HG02870 (cell line): ENCODE measurements at regions not wholly inside any gene's neighbourhood (a gene's known extent, or its start where the extent isn't known, plus 50 kb on each side); places are given as distances from the start of the nearest gene placed in this dataset.

Experiments
- ATAC-seq: cut with Tn5 transposase; IDR thresholded peaks from one replicate; pipeline ENCODE4 v1.9.1; 2021; ENCODE audit warnings: mild to moderate bottlenecking, moderate library complexity; ENCODE audit not compliant: unreplicated experiment

- ATAC-seq = no peak
These were observed 407.9 kb upstream of the RGMA start for GRCh38 chr15:93496888-93497287.

GRCh38 chr15:93495799-93496637 lies 407.0 kb upstream of the RGMA start:
- no peak for ATAC-seq

GRCh38 chr15:93493172-93493571 lies 404.2 kb upstream of the RGMA start:
- ATAC-seq = no peak

- no peak for ATAC-seq
These were observed 402.3 kb upstream of the RGMA start for GRCh38 chr15:93491291-93491690.

- no peak for ATAC-seq
These were observed 399.3 kb upstream of the RGMA start for GRCh38 chr15:93488296-93488713.

GRCh38 chr15:93486407-93487117 lies 397.6 kb upstream of the RGMA start:
- ATAC-seq = no peak

GRCh38 chr15:93485438-93486327 lies 396.7 kb upstream of the RGMA start:
- ATAC-seq = no peak

- no peak for ATAC-seq
These were observed 394.9 kb upstream of the RGMA start for GRCh38 chr15:93483923-93484322.

- no peak for ATAC-seq
These were observed 393.7 kb upstream of the RGMA start for GRCh38 chr15:93482731-93483130.

GRCh38 chr15:93479715-93480114 lies 390.7 kb upstream of the RGMA start:
- no peak for ATAC-seq

- no peak for ATAC-seq
These were observed 389.9 kb upstream of the RGMA start for GRCh38 chr15:93478947-93479346.

GRCh38 chr15:93477721-93478120 lies 388.7 kb upstream of the RGMA start:
- ATAC-seq = no peak

- ATAC-seq = no peak
These were observed 388.2 kb upstream of the RGMA start for GRCh38 chr15:93477188-93477587.

- no peak for ATAC-seq
These were observed 387.6 kb upstream of the RGMA start for GRCh38 chr15:93476491-93477177.

- no peak for ATAC-seq
These were observed 385.7 kb upstream of the RGMA start for GRCh38 chr15:93474728-93475127.

- no peak for ATAC-seq
These were observed 381.0 kb upstream of the RGMA start for GRCh38 chr15:93469994-93470393.

- no peak for ATAC-seq
These were observed 378.3 kb upstream of the RGMA start for GRCh38 chr15:93467337-93467736.

- no peak for ATAC-seq
These were observed 377.4 kb upstream of the RGMA start for GRCh38 chr15:93466380-93466779.

GRCh38 chr15:93462690-93463089 lies 373.7 kb upstream of the RGMA start:
- ATAC-seq = no peak

- ATAC-seq = no peak
These were observed 371.7 kb upstream of the RGMA start for GRCh38 chr15:93460717-93461116.

- ATAC-seq = no peak
These were observed 370.4 kb upstream of the RGMA start for GRCh38 chr15:93459396-93459795.
